NCI-H510A treated with DMSO at 0.1 percent for 48 hours (cell line): ENCODE measurements at regions not wholly inside any gene's neighbourhood (a gene's known extent, or its start where the extent isn't known, plus 50 kb on each side); places are given as distances from the start of the nearest gene placed in this dataset.

Source experiments
- DNase-seq: peaks from one replicate; lab custom pipeline; 2025; lab: John Stamatoyannopoulos, UW

DNA sequence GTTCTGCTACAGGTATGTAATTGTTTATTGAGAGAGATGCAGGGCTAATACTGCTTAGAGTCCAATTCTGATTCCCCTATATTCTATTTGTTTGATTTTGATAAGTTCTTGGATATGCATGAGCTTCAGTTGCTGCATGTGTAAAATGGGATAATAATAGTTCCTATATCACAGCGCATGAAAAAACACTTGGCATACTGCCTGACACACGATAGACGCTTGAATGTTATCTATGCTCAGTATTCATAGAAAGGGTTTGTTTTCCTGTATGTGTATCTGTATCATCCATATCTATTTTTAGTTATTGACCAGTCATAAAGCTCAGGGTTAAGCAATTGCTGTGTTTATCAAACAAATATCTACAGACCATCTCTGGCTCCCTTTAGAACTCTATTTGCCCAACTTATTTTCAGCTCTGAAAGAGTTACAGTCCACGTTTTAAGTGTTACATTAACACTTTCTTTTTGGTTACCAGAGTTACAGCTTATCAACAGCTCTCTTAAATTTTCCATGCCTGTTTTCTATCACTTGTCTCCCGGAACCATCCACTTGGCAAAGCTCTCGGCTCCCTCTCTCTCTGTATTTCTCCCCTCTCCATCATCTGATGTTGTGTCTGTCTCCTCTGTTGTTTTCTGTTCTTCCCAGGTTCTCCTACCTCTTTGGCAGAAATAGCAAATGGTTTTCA, 334.8 kb downstream of the CBLN1 start:
- no peak for DNase-seq

DNA sequence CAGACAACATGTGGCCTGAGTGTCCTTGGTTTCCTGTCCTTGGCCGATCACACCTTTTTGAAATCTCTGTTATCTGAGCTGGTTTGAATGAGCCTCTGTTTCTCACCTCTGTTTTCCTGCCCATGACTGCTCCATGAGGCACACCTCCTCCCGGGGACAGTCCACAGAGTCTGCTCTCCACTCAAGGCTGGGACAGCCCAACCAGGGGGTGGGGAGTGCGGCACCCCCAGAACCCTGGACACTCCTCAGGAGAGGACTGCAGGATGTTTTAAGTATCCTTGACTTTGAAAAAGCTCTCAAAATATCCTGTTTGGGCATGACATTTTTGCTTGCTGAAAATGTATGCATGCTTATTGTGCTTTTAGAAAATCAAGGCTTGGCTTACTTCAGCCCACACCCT, 333.0 kb upstream of the N4BP1 start:
- no peak for DNase-seq

DNA sequence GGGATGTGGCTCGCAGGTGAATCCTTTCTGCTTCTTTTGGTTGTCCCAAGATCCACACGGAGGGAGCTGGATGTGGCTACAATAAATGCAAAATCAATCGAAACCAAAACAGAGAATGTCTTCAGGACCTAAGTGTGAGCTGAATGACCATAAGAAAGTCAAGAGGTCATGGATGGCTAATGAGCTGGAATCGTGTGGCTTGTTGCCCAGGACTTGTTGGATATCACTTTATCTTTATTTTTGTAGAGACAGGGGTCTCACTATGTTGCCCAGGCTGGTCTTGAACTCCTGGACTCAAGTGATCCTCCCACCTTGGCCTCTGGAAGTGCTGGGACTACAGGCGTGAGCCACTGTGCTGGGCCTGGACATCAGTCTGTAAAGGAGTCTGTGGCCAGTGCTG, 326.8 kb upstream of the N4BP1 start:
- no peak for DNase-seq

DNA sequence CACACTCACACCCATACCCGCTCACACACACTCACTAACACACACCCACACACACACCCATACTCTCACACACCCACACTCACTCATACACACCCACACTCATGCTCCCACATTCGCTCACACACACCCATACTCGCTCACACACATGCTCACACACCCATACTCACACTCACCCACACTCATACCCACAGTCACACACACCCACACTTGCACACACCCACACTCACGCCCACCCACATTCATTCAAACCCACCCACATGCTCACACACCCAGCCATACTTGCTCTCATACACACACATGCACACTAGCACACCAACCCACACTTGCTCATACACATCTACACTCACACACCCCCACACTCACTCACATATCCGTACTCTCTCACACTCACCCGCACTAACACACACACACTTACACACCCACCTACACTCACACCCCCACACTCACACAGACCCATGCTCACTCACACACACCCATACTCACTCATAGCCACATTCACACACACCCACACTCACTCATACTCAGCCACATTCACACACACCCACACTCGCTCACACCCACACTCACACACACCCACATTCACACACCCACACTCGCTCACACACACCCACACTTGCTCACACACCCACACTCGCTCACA, 322.4 kb upstream of the N4BP1 start:
- no peak for DNase-seq

DNA sequence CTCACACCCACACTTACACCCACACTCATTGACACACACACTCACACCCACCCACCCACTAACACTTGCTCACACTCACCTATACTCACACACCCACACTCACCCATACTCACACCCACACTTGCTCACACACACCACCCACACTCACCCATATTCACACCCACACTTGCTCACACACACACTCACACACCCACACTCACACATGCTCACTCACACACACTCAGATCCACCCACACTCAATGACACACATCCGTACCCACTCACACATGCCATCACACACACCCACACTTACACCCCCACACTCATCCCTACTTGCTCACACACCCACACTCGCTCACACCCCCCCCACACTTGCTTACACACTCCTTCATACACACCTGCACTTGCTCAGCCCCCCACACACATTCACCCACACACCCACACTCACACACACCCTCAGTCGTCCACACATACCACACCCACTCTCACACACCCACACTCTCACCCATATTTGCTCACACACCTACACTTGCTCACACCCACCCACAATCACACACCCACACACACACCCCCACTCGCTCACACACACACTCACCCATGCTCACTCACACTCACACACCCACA, 321.1 kb upstream of the N4BP1 start:
- DNase-seq = no peak

DNA sequence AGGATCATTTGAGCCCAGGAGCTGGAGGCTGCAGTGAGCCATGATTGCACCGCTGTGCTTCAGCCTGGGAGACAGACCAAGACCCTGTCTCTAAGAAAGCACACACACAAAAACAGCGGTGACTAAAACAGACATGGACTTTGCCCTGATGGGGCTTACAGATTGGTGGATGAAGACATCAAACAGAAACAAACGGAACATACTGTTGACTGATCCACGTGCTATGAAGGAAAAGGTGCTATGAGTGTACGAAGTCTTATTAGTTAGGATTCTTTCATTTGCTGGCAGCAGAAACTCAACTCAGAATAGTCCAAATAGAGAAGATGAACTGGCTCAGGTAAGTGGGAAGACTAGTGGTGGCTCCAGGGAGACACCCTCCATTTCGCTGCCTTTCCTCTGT, 309.8 kb upstream of the N4BP1 start:
- no peak for DNase-seq

DNA sequence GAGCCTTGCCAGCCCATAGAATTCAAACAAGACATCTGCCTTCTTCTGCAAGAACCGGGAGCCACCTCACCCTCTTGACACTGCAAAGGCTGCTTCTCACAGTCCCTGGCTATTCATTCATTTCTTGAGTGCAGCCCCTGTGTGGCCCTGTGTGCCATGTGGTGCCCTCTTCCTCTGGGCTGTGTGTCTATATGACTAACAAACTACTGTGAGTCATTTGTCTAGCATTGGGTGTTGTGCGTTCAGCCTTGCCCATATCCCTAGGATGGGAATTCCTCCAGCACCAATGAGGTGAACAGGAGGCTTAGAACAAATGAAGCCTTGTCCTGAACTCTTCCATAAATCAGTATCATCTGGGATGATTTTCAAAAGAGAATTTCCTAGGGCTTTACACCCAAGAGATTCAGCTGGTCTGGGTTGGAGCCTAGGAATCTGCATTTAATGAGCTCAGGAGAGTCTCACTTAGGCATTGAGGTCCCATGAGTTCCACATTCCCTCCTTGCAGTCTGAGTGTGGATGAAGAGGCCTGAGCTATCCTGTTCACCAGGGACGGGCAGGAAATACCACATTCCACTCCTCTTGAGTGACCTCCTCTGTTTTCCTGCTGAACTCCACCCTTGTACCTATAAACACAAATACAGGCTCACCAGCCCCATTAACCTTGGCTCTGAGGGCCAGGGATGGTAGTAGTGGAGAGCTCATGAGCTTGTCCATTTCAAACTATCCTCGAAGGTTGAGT, 308.7 kb upstream of the N4BP1 start:
- no peak for DNase-seq

DNA sequence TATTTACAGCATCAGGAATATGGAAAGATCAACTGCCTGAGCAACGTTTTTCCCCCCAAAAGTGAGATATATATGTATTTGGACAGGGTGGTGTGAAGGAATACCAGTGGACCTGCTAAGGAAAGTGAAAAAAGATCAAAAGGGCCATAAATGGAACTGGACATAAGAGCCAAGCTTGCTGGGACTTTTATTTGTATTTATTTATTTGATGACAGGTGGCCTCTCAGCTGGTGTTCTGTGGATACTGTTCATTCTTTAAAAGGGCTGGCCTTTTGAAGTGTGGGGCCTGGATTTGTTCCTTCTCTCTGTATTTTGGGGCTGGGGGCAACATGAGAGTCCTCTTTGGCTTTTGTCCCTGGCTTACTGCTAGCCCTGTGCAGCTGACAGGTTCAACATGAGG, 306.6 kb upstream of the N4BP1 start:
- DNase-seq = no peak

DNA sequence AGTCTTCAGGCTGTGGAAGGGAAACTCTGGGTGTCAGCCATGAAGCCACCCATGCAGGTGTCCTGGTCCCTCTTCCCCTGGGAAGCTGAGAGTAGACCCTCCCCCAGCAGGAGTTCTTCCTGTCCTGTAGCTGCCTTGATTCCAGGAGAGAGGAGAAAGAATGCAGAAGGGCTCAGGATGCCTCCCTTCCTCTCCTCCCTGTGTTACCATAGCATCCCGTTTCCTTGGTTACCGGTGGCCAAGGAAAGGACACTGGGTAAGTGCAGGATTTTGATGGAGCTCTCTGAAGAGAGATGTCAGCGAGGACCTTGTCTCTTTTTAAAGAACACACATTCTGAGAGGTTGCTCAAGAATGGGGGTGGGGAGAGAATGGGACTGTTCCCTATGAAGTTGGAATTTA, 304.1 kb upstream of the N4BP1 start:
- DNase-seq = no peak

DNA sequence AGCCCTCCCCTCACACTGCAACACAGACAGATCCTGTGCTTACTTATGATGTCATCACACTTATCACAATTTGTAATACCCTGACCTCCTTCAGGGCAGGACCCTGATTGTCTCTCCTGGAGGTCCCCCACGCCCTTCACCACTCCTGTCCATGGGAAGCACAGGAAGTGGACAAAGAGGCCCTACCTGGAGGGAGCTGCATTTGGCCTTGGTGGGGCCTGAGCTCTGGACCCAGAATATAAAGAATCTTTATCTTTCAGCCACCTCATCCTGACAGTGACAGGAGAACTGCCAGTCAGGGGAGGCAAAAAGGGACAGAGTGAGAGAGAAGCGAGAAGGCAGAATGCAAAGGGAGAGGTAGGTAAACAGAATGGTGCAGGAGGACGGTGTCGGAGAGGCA, 303.4 kb upstream of the N4BP1 start:
- DNase-seq = no peak

DNA sequence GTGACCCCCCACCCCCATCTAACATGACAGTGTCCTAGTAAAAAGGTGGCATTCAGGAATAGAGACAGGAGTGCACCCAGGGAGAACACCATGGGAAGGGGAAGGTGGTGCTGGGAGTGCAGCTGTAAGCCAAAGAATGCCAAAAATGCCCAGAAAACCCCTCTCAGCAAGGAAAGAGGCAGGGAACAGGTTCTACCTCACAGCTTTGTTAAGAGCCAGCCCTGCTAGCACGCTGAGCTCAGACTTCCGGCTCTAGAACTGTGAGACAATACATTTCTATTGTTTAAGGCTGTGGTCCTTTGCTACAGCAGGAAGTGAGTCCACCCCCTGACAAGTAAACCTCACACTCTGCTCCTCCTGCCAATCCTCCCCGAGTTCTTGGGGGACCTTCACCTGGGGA, 302.4 kb upstream of the N4BP1 start:
- no peak for DNase-seq

DNA sequence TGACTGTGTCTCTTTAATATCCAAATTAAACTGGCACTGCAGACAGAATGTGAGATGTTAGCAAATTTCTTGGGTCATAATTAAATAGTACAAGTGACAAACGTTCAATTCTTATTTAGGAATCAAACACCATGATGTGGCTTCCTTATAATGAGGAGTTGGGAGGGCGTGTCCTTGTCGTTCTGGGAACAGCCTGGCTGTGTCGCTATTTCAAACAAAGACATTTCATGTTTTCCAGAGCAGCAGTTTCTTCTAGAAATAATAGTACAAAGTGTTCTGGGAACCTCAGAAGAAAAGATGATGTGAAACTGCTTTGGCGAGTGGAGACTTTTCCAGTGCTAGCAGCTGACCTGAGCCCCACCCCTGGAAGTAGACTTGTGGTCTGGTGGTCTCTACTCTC, 301.7 kb upstream of the N4BP1 start:
- no peak for DNase-seq

DNA sequence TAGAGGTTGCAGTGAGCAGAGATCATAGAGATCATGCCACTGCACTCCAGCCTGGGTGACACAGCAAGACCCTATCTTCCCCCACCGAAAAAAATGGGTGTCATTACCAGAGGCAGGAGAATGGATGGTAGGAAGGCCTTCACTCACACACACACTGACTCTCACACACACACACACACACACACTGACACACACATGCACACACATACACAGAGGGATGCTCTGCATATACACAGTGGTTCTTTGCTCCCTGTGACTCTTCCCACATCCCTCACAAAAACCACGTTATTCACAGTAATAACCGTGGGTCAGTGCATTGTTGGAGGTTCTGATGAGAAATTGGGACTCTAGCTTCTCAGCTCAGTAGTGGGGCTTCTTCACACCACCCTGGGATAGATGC, 300.2 kb upstream of the N4BP1 start:
- DNase-seq = no peak

DNA sequence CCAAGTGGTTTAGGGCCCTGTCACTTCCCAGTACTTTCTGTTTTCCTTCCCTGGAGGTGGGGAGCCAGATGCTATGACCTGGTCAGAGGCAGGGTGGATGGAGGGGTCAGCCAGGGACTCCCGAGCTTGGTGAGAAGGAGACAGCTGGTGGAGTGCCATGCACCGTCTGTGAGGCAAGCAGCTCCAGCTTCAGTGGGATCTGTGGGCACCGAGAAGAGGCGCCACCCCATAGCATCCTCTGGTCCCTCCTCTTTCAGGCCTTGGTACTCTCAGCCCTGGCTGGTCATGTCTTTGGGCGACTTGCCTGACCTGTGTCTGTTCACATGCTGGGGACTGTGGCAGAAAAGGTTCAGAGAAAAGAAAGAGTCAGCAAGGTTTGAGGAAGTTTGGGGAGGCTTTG, 299.3 kb upstream of the N4BP1 start:
- no peak for DNase-seq

DNA sequence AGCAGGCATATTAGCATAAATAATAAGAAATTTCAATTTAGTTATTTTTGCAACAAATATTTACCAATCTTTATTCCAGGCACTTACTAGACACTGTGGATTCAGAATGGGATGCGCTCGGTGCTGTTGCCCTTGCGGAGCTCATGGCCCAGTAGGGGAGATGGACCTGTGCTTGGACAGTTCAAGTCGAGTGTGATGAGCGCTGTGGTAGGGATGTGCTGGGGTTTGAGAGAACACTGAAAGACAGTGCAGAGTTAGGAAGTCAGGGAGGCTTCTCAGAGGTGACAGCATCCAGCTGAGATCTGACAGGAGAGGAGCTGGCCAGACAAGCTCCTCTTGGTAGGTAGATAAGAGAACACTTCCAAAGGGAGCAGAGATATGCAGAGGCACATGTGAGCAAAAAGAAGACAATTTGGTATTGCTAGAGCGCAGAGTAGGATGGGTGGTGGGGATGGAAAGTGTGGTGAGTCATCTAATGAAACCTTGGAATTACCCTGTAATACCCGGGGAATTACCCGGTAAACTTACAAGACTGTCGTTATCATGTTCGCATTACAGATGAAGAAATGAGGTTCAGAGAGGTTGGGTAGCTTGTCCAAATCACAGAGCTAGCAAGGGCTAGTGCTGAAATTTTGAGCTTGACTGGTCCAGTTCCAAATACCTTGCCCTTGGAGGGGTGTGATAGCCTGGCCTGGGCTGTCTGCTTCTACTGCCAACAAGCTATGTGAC, 298.1 kb upstream of the N4BP1 start:
- DNase-seq = no peak

DNA sequence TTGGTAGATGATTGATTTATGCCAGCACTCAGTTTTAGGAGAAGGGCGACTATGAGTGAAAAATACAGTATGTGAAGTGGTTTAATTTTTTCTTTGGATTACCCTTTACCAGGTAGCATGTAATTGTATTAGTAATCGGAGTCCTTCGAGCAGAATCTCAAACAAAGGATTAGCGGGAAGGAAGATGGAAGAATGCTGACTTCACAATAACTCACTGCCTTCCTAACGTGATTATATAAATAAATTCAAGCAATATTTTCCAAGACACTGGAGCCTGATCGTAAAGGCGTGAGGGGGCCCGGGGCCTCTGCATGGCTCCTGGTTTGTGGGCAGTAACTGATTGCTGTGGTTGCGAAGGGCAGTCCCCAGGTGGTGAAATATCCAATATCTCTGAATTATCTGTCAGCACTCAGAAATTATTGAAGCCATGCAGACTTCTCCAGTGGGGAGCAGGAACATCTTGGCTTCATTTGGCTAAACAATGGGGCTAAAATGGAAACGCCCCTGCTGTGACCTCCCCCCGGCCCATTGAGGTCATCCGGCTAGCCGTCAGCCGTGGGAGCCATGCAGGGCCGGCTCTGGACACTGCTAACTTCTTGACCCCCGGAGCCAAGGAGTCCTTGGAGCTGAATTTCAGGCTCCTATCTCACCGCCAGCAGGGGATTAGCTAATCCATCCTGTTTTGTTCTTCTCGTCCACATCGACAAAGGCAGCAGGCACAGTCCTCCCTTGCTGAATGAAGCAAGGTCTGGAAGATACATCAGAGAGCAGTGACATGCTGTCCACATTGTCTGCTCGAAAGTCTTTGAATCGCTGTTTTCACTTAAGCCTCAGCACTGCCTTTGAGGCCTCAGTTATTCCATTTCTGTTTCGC, 295.9 kb upstream of the N4BP1 start:
- no peak for DNase-seq

DNA sequence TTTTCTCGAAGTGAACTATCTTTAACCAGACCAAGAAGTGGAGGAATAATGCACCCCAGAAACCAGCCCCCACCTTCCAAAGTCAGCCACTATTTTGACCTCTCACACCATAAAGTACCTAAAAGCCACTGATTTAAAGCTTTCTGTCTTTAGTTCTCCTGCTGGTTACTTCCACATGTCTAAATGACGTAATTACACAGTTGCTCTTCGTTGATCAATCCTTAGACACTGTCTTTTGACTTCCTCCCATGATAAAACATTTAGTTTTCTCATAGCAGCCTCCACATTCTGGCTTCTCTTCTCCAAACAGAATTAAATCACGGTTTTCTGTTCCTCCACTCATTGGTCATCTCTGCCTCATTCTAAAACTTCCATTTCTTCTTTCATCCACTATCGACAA, 294.4 kb upstream of the N4BP1 start:
- DNase-seq = no peak

DNA sequence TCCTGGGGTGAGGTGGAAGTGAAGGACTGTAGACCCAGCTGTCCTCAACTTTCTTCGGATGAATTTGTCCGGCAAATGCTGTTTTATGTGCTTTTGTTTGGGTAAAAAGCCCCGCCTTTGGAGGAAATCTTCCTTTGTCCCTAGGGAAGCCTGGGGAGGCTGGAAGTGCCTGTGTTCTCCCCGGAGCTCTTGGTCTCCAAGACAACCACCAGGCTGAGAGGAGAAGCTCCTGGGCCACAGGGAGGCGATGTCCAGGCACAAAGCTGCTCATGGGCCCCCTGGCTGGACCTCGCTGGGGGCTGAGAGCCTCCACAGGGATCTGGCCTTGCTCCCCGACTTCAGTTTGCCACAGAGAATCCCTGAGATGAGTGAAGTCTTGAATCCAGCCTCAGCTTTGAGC, 293.1 kb upstream of the N4BP1 start:
- DNase-seq = no peak

DNA sequence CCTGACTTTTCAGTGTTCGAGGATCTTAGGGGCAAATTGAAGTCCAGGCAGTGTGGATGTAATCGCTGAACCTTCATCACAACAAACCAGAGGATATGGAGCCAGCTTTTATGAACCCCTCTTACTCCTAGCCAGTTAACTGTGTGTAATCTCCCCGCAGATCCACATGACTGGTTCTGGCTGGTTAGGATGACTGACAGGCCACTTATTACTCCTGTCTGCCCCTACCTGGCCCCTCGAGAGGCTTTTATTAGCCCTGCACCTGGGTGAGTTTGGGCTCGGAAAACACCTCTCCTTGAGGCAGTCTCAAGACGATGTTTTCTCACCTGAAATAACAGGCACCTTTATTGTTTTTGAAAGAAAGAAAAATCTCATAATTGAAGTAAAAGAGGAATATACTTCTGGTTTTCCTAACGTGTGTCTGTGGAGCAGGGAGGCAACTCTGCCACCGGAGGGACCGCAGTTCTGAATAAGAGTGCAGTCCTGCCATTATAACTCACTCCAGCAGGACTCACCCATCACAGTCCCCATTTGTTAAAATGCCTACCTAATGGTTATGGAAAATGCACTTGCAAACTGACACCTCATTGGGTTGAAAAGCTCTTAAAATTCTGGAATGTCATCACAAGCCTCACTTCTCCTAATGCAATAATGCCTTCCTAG, 291.9 kb upstream of the N4BP1 start:
- peak; percentile 69 for DNase-seq

DNA sequence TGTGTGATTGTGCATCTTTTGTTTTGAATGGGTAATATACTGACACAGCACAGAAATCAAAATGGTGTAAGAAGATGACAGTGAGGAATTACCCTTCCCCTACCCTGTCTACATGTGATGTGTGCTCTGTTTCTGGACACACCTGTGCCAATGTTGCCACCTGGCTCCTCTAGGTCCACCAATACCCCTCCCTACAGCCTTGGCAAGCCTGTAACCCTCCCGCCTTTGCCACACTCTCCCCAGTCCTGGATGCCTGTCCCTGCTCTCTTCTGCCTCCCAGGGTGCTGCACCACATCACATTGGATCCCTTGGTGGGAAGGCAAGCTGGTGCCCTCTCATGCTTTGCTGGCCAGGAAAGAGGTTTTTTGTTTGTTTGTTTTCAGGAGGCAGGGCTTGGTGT, 289.5 kb upstream of the N4BP1 start:
- DNase-seq = no peak

DNA sequence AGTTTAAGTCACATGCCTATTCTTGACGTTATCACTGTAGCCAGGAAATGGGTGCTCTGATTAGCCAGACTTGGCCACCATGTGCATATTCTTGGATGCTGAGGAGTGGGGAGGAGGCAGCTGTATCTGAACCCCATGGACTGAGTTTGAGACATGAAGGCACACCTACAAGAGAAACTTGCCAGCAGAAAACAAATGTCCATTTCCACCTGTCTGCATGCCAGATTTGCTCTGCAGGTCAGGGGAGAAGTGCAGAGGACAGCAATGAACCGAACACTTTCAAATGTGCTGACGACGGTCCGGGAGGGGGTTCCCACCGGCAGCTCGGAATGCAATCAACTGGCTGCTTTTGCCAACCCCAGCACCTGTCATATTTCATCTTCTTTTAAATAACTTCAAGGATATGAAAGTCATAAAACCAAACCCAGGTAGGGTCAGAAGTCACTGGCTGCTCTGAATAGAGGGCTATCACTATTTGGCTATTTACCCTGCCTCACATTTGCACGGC, 287.8 kb upstream of the N4BP1 start:
- DNase-seq = no peak
